Stimulated activated CD4-positive, alpha-beta T cell treated with anti-CD3 and anti-CD28 coated beads, Interleukin-12 subunit alpha, Interleukin-12 subunit beta, amount 100 ng/mL, for 24 hours (primary cell): ENCODE measurements at regions not wholly inside any gene's neighbourhood (a gene's known extent, or its start where the extent isn't known, plus 50 kb on each side); places are given as distances from the start of the nearest gene placed in this dataset.

ENCODE experiments used
- DNase-seq, 2 experiments: peaks; one replicate each; pipeline ENCODE4 v3.0.0-alpha.2; 2020; ENCODE audit warnings: low read depth in 2 of 2

DNA sequence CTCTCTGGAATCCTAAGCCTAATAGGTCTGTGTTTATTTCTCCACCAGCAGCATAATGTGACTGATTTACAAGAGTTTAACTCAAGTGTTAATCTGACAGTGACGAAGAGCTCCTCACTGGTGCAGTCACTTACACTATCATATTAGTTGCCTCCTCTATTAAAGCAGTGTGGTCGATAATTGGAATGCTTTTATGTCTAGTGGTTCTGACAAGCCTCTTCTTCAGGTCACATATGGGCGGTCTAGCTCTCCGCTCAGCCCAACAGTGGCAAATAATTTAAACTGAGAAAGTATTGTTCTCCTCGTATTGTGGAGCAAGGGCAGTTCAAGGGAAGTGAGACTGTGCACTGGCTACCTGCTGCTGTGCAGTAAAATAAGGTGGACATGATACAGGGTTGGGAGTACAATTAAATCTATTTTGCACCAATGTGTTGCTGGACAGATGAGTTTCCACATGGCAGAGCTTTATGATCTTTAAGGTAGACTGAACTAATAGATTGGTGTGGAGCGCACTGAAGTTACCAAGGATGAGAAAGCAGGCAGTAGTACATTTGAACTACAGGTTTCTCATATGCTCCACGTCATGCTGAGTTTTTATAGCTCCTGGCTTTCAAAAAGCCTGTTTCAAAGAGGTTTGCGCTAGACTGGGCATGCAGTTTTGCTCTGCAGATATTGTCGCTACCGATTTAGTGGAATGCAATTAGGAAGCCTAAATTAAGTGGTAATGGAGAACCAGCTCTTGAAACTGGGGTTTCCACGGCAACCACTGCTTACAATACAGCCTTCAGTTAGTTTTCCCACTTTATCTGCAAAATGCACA lies 151.7 kb upstream of the POU3F3 start:
- no peak for DNase-seq

- DNase-seq = no peak
Measured at GRCh38 chr2:104703669-104704068, 150.2 kb upstream of the POU3F3 start.

DNA sequence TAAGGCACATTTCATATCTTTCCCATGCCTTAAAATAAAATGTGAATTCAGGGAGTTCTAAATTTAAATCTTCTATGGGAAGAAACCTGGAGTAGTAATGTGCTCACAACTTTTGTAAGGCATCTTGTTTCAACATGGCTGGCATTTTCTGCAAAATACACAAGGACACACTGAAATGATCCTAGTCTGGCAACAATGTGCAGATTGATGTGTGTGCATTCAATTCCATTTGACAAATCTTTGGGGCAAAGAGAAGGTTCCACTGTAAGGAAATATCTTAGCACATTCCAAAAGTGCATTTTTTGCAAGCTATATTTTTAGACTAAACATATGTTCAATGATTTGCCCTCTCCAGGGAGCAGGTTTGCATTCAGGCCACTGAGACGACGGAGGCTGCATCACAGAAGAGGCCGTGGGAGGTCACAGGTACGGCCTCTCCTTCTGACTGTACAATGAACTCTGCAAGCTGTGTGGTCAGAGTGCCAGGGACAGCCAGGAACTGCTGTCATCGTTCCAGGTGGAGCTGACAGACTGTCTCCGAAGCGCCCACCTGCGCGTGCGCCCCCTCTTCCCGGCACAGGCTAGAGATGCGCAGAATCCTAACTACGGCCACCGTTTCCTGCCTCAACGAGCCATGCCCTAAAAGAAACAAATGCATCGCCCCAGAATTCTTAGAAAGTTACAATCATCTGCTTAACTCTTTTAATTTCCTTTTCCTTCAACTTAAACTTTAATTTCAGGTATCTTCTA lies 149.2 kb upstream of the POU3F3 start:
- DNase-seq = no peak

- no peak for DNase-seq
Measured at GRCh38 chr2:104707056-104707455, 146.9 kb upstream of the POU3F3 start.

DNA sequence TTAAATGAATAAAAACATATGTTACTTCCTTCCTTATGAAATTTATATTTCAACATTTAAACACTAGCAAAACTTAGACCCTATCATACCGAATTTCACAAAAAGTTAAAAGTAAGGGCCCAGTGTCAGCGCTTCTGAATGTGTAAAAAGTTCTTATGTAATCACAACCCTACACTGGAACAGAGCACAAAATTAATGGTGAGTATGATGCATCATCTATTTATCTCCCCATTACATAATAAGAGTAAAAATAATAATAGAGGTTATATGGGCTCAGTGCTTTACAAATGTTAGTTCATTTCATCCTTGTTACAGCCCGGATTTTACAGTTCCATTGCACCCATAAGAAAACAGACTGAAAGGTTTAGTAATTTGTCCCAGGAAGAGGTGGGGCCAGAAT lies 144.9 kb upstream of the POU3F3 start:
- DNase-seq = no peak

GRCh38 chr2:104716061-104716460 lies 137.9 kb upstream of the POU3F3 start:
- DNase-seq = no peak

GRCh38 chr2:104733226-104733943 lies 120.5 kb upstream of the POU3F3 start:
- peak; percentile 1 to 7 for DNase-seq

- DNase-seq = no peak
Measured at GRCh38 chr2:104734937-104735586, 118.9 kb upstream of the POU3F3 start.

DNA sequence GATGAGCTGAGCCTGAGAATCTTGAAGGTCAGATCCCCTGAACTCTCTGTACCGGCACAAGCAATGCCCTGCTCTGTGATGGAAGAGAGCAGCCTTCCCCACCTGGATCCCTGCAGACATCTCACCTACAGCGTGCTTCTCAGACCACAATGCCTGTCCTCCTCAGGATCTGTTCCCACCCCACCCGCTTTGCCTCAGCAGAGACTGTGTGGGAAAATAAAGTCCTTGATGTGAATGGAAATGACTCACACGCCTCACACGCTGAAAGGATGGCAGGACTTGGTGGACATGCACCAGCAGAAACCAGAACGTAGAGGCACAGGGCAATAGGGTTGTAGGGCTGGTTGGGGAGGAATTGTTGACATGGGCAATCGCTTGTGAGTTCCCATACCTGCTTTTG lies 117.9 kb upstream of the POU3F3 start:
- DNase-seq = no peak

- DNase-seq = no peak
Measured at GRCh38 chr2:104741860-104742259, 112.1 kb upstream of the POU3F3 start.

DNA sequence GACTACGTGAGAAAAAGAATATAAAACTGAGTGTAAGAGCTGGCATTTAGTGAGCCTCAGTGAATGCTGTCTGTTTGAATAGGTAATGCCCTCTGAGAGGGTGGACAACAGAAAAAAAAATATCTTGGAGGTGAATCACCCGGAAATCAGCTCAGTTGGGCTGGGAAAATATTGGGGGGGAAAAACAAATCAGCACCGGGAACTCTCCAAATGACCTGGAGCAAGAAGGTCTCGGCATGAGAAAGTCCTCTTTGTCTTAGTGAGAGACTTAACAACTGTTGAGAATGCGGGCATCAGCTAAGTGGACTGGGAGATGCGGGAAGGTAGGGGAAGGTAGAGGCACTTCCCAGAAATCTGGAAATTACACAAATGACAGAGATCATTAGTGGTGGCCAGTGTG lies 109.4 kb upstream of the POU3F3 start:
- no peak for DNase-seq

GRCh38 chr2:104745846-104746245 lies 108.1 kb upstream of the POU3F3 start:
- no peak for DNase-seq

- no peak for DNase-seq
Measured at GRCh38 chr2:104746299-104746698, 107.6 kb upstream of the POU3F3 start.

- no peak for DNase-seq
Measured at GRCh38 chr2:104746858-104747257, 107.1 kb upstream of the POU3F3 start.

DNA sequence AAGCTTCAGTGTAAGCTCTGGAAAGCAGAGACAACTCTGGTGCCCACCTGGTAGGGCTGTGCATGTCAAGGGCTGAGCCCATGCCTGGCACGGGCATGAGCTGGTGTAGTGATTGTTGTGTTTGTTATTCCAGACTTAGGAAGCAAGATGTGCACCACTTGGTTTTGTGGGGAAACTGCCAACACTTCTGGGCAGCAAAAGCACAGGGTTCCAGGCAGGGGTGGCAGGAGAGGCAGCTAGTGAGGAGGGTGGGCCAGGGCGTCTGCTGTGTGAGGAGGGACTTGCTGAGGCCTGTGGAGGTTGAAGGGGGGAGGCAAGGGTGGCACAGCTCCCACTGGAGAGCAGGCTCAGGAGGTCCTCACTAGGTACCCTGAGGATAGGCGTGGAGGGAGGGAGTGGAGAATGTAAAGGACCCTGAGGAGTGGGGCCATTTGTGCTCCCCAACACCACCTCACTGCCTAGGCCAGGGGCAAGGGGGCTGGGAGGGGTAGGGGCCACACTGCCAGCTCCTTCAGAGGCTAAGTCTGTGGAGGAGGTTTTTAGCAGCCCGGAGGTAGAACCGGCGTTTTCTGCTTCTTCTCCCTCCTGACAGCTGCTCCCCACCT lies 104.0 kb upstream of the POU3F3 start:
- DNase-seq = no peak

DNA sequence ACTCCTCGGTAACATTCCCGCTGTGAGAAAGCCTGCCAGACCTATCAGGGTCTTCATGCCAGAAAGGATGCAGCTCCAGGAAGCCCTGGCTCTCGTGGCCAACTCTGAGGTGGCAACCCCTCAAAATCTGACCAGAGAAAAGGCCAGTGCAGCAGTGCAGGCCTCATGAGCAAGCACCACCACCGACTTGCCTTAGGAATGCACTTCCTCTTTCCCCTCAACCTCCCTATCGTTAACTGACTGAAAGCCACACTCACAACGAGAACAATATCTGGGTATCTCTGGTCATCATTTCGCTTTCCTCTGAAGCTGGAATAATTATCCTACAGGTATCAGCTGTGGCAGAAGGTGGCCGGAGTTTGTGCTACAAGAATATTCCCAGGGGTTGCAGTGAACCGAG lies 101.4 kb upstream of the POU3F3 start:
- DNase-seq = no peak

DNA sequence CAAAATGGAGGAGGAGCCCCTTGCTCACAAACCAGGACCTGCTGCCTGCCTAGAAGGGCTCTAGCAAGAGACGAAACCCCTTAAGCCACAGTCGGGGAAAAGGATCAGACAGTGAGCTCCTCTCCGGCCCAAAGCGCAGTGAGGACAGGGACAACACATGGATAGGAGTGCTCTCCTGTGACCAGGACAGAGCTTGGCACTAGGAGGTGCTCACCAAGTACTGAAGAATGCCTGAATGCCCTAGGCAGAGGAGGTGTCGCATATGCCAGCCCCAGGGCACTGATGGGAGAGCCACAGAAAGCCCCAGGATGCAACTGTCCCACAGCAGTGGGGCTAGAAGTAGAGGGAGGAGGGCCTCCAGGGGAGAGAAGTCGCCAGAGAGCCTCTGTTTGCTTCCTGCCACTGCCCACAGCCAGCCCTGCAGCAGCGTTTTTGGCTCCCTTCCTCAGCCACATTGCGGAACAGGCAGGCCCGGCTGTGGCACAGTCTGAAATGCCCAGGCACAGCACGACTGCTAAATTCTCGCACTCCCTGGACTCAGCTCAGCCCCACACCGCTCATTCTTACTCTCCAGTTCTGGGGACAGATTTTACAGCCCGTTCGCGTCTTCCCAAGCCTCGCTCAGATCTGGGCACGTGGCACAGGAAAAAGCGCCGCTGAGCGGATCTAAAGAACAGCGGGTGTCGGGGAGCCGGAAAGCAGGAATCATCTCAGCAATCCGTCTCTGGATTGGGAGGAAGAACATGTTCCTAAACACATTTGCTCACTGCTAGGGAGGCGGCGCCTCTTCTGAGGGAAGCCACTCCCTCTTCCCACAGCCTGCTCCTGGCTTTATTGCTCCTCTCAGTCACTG lies 98.7 kb upstream of the POU3F3 start:
- DNase-seq = no peak

DNA sequence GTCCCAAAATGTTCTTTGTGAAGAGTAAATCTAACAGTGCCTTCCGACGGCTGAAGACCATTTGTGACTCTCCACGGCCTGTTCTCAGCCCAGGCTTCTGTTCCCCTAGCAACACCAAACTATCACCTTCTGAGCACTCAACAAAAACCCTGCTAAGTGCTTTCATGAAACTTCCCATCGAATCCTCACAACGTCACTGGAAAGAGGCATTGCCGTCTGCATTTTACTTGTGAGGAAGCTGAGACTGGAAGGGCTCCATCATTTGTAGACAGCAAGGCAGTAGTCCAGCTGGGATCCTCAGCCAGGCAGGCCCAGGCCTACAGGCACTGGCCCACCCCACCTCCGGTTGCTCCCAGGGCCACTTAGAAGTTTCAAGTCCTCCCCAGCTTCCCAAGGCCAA lies 97.8 kb upstream of the POU3F3 start:
- DNase-seq = no peak

- no peak for DNase-seq
Measured at GRCh38 chr2:104757056-104757455, 96.9 kb upstream of the POU3F3 start.

GRCh38 chr2:104758199-104758620 lies 95.7 kb upstream of the POU3F3 start:
- no peak for DNase-seq

DNA sequence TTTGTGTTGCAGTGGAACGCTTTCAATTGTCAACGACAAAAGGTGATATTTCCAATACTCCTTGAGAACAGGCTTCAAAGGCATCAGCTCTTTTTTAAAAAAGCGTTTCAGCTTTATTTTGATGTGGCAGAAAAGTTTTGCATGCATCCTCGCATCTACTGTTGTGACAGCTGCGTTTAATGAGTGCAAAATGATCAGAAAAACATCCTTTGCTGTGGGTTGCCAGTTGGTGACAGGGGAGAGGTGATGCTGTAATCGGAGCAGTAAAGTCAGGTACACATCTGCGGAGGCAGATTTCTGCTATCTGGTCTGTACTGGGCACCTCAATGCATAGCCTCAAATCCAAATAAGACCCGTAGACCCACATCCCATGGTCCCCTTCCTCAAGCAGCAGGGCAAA lies 91.9 kb upstream of the POU3F3 start:
- no peak for DNase-seq
